ENCODE measurements at regions not wholly inside any gene's neighbourhood (a gene's known extent, or its start where the extent isn't known, plus 50 kb on each side); places are given as distances from the start of the nearest gene placed in this dataset.

GRCh38 chr11:70486731-70487130 lies 88.4 kb downstream of the CTTN start:
- no peak for DNase-seq

- DNase-seq: no peak
These were observed 88.8 kb downstream of the CTTN start for GRCh38 chr11:70487160-70487559.

GRCh38 chr11:70487756-70488155 lies 89.4 kb downstream of the CTTN start:
- no peak for DNase-seq

GRCh38 chr11:70488171-70488703 lies 89.9 kb downstream of the CTTN start:
- DNase-seq: no peak

GRCh38 chr11:70489276-70489675 lies 90.9 kb downstream of the CTTN start:
- no peak for DNase-seq

GRCh38 chr11:70490208-70490607 lies 91.9 kb downstream of the CTTN start:
- DNase-seq: no peak

GRCh38 chr11:70490723-70491558 lies 92.6 kb downstream of the CTTN start:
- DNase-seq: no peak

GRCh38 chr11:70491696-70492472 lies 93.6 kb downstream of the CTTN start:
- DNase-seq: no peak

GRCh38 chr11:70493089-70493474 lies 94.8 kb downstream of the CTTN start:
- DNase-seq: no peak

- DNase-seq: no peak
These were observed 95.6 kb downstream of the CTTN start for GRCh38 chr11:70493891-70494290.

- no peak for DNase-seq
These were observed 96.4 kb downstream of the CTTN start for GRCh38 chr11:70494559-70495350.

GRCh38 chr11:70495351-70496310 lies 97.3 kb downstream of the CTTN start:
- no peak for DNase-seq

- no peak for DNase-seq
These were observed 98.5 kb downstream of the CTTN start for GRCh38 chr11:70496591-70497535.

GRCh38 chr11:70497536-70498075 lies 99.3 kb downstream of the CTTN start:
- DNase-seq: no peak

GRCh38 chr11:70498171-70498571 lies 99.8 kb downstream of the CTTN start:
- no peak for DNase-seq

GRCh38 chr11:70498976-70499801 lies 100.9 kb downstream of the CTTN start:
- no peak for DNase-seq

GRCh38 chr11:70500076-70500847 lies 101.9 kb downstream of the CTTN start:
- DNase-seq: no peak

- DNase-seq: no peak
These were observed 102.9 kb downstream of the CTTN start for GRCh38 chr11:70501051-70501901.

Measured in activated effector memory CD4-positive, alpha-beta T cell treated with Interleukin-2 at 50 U/mL for 16 hours (primary cell).